HepG2 (cell line): ENCODE measurements at regions not wholly inside any gene's neighbourhood (a gene's known extent, or its start where the extent isn't known, plus 50 kb on each side); places are given as distances from the start of the nearest gene placed in this dataset.

Experiments used
- AKAP8 ChIP-seq: sonication (generic); formaldehyde crosslinking; IDR thresholded peaks from 2 replicates; pipeline ENCODE4 v1.5.1; 2020; ENCODE audit warnings: mild to moderate bottlenecking, missing genetic modification reagents
- MEIS1 ChIP-seq: sonication (generic); formaldehyde crosslinking; IDR thresholded peaks from 2 replicates; pipeline ENCODE4 v1.9.0; 2021; ENCODE audit warnings: mild to moderate bottlenecking, missing genetic modification reagents, moderate library complexity, borderline replicate concordance
- ZFP82 ChIP-seq: sonication (generic); formaldehyde crosslinking; IDR thresholded peaks from 2 replicates; pipeline ENCODE4 v1.5.1; 2020; ENCODE audit warnings: mild to moderate bottlenecking, missing genetic modification reagents, borderline replicate concordance
- ZNF44 ChIP-seq: sonication (generic); formaldehyde crosslinking; IDR thresholded peaks from 2 replicates; pipeline ENCODE4 v1.5.1; 2020; ENCODE audit warnings: mild to moderate bottlenecking, missing genetic modification reagents
- TF ChIP-seq, protein P1 (sequence below): sonication (generic); formaldehyde crosslinking; IDR thresholded peaks from 2 replicates; pipeline ENCODE4 v1.4.0; 2020; ENCODE audit warnings: missing genetic modification reagents
- TF ChIP-seq, protein P2 (sequence below): sonication (generic); formaldehyde crosslinking; IDR thresholded peaks from 2 replicates; pipeline ENCODE4 v1.4.0; 2020; ENCODE audit warnings: mild to moderate bottlenecking, missing genetic modification reagents
- TF ChIP-seq, protein P3 (sequence below): sonication (generic); formaldehyde crosslinking; IDR thresholded peaks from 2 replicates; pipeline ENCODE4 v1.9.0; 2021; ENCODE audit warnings: missing genetic modification reagents, borderline replicate concordance
- TF ChIP-seq, protein P4 (sequence below): sonication (generic); formaldehyde crosslinking; IDR thresholded peaks from 2 replicates; pipeline ENCODE4 v1.4.0; 2020; ENCODE audit warnings: missing genetic modification reagents, mild to moderate bottlenecking, borderline replicate concordance
- TF ChIP-seq, protein P5 (sequence below): sonication (generic); formaldehyde crosslinking; IDR thresholded peaks from 2 replicates; pipeline ENCODE4 v1.5.1; 2020; ENCODE audit warnings: mild to moderate bottlenecking, missing genetic modification reagents
- TF ChIP-seq, protein P6 (sequence below): sonication (generic); formaldehyde crosslinking; IDR thresholded peaks from 2 replicates; pipeline ENCODE4 v1.8.0; 2022; ENCODE audit warnings: mild to moderate bottlenecking, missing genetic modification reagents

DNA sequence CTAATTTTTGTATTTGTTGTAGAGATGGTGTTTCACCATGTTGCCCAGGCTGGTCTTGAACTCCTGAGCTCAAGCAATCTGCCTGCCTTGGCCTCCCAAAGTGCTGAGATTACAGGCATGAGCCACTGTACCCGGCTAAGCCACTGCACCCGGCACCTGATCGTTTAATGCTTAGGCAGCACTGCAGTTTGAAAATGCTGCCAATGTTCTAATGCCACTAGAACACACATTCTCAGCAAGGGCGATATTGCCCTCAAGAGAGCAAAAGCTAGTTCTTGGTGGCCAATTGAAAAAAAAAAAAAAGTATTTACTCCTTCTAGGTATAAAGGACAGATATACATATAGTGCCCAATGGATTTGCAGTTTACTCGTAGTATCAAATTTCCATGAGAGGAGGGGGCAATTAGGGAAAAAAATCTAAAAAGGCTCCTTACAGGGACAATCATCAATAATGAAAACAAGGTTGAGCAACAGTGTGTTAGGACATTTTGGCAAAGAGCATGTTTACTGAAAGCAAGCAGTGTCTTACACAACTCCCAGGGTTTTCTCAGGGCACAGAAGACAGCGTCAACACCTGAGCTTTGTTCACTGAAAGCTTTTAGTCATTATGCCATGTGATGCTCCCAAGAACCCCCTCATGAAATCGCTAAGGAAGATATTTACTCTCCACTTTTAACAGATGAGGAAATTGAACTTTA is 199.9 kb upstream of the PKDCC start (continued):
- TF ChIP-seq MEIS1 (CRISPR knock-in tag) (peak; percentile 83; the same call in 1 of the 2 replicates), ZFP82 (CRISPR knock-in tag) (no peak), AKAP8 (CRISPR knock-in tag) (0 out of 2 replicates have a peak, but pooled peaks have one; percentile 51), ZNF44 (no peak)
- TF ChIP-seq, protein P1, sequence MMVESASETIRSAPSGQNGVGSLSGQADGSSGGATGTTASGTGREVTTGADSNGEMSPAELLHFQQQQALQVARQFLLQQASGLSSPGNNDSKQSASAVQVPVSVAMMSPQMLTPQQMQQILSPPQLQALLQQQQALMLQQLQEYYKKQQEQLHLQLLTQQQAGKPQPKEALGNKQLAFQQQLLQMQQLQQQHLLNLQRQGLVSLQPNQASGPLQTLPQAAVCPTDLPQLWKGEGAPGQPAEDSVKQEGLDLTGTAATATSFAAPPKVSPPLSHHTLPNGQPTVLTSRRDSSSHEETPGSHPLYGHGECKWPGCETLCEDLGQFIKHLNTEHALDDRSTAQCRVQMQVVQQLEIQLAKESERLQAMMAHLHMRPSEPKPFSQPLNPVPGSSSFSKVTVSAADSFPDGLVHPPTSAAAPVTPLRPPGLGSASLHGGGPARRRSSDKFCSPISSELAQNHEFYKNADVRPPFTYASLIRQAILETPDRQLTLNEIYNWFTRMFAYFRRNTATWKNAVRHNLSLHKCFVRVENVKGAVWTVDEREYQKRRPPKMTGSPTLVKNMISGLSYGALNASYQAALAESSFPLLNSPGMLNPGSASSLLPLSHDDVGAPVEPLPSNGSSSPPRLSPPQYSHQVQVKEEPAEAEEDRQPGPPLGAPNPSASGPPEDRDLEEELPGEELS (CRISPR knock-in tag), result peak; percentile 99
- TF ChIP-seq, protein P2, sequence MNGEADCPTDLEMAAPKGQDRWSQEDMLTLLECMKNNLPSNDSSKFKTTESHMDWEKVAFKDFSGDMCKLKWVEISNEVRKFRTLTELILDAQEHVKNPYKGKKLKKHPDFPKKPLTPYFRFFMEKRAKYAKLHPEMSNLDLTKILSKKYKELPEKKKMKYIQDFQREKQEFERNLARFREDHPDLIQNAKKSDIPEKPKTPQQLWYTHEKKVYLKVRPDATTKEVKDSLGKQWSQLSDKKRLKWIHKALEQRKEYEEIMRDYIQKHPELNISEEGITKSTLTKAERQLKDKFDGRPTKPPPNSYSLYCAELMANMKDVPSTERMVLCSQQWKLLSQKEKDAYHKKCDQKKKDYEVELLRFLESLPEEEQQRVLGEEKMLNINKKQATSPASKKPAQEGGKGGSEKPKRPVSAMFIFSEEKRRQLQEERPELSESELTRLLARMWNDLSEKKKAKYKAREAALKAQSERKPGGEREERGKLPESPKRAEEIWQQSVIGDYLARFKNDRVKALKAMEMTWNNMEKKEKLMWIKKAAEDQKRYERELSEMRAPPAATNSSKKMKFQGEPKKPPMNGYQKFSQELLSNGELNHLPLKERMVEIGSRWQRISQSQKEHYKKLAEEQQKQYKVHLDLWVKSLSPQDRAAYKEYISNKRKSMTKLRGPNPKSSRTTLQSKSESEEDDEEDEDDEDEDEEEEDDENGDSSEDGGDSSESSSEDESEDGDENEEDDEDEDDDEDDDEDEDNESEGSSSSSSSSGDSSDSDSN, result peak; percentile 42; the same call in 1 of the 2 replicates
- TF ChIP-seq, protein P3, sequence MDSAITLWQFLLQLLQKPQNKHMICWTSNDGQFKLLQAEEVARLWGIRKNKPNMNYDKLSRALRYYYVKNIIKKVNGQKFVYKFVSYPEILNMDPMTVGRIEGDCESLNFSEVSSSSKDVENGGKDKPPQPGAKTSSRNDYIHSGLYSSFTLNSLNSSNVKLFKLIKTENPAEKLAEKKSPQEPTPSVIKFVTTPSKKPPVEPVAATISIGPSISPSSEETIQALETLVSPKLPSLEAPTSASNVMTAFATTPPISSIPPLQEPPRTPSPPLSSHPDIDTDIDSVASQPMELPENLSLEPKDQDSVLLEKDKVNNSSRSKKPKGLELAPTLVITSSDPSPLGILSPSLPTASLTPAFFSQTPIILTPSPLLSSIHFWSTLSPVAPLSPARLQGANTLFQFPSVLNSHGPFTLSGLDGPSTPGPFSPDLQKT (CRISPR knock-in tag), result no peak
- TF ChIP-seq, protein P4, sequence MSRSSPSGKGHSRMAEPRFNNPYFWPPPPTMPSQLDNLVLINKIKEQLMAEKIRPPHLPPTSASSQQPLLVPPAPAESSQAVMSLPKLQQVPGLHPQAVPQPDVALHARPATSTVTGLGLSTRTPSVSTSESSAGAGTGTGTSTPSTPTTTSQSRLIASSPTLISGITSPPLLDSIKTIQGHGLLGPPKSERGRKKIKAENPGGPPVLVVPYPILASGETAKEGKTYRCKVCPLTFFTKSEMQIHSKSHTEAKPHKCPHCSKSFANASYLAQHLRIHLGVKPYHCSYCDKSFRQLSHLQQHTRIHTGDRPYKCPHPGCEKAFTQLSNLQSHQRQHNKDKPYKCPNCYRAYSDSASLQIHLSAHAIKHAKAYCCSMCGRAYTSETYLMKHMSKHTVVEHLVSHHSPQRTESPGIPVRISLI (CRISPR knock-in tag), result peak; percentile 96
- TF ChIP-seq, protein P5, sequence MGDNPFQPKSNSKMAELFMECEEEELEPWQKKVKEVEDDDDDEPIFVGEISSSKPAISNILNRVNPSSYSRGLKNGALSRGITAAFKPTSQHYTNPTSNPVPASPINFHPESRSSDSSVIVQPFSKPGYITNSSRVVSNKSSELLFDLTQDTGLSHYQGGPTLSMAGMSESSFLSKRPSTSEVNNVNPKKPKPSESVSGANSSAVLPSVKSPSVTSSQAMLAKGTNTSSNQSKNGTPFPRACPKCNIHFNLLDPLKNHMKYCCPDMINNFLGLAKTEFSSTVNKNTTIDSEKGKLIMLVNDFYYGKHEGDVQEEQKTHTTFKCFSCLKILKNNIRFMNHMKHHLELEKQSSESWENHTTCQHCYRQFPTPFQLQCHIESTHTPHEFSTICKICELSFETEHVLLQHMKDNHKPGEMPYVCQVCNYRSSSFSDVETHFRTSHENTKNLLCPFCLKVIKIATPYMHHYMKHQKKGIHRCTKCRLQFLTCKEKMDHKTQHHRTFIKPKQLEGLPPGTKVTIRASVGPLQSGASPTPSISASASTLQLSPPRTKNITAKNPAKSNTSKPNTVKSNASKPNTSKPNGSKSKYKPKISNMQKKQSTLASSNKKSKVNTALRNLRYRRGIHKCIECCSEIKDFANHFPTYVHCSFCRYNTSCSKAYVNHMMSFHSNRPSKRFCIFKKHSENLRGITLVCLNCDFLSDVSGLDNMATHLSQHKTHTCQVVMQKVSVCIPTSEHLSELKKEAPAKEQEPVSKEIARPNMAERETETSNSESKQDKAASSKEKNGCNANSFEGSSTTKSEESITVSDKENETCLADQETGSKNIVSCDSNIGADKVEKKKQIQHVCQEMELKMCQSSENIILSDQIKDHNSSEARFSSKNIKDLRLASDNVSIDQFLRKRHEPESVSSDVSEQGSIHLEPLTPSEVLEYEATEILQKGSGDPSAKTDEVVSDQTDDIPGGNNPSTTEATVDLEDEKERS (CRISPR knock-in tag), result peak; percentile 86
- TF ChIP-seq, protein P6, sequence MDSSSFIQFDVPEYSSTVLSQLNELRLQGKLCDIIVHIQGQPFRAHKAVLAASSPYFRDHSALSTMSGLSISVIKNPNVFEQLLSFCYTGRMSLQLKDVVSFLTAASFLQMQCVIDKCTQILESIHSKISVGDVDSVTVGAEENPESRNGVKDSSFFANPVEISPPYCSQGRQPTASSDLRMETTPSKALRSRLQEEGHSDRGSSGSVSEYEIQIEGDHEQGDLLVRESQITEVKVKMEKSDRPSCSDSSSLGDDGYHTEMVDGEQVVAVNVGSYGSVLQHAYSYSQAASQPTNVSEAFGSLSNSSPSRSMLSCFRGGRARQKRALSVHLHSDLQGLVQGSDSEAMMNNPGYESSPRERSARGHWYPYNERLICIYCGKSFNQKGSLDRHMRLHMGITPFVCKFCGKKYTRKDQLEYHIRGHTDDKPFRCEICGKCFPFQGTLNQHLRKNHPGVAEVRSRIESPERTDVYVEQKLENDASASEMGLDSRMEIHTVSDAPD (CRISPR knock-in tag), result no peak; the same call in 1 of the 2 replicates
